H1 (cell line): ENCODE measurements at regions not wholly inside any gene's neighbourhood (a gene's known extent, or its start where the extent isn't known, plus 50 kb on each side); places are given as distances from the start of the nearest gene placed in this dataset.

Experiments used
- CTCF ChIA-PET: fragments of 300-600 bp; sonication (Branson Sonifier 250); formaldehyde crosslinking; loops from one replicate; lab custom pipeline; 2021; ENCODE audit not compliant: partially characterized antibody; lab: Charles Lee
- POLR2A ChIA-PET: fragments of 300-600 bp; sonication (Branson Sonifier 250); formaldehyde crosslinking; loops from one replicate; lab custom pipeline; 2021; ENCODE audit warnings: inconsistent platforms; ENCODE audit not compliant: partially characterized antibody; lab: Charles Lee
- DNase-seq, 2 experiments: peaks; one replicate each; pipeline versions ENCODE4 v3.0.0 to v3.0.0-alpha.2; 2010 to 2022; ENCODE audit warnings: low spot score in 2 of 2, low read depth in 1 of 2, mixed read lengths in 1 of 2
- FAIRE-seq: peaks from 2 replicates; lab custom pipeline; 2011; peaks lifted over from hg19 to GRCh38; lab: Jason Lieb, UNC
- H2AFZ ChIP-seq: 2 replicates; pipeline ENCODE4 v1.8.1; 2012; ENCODE audit warnings: low read length, inconsistent platforms
- H2AK5ac ChIP-seq: 2 replicates; pipeline ENCODE4 v1.6.1; 2013; ENCODE audit warnings: low read depth, low read length
- H2BK120ac ChIP-seq: replicated peaks from 2 replicates; pipeline ENCODE3; 2013; ENCODE audit warnings: low read depth, low read length, inconsistent platforms
- H2BK12ac ChIP-seq: 2 replicates; pipeline ENCODE4 v1.6.1; 2013; ENCODE audit warnings: low read depth, low read length
- H2BK15ac ChIP-seq: 2 replicates; pipeline ENCODE4 v1.6.1; 2013; ENCODE audit warnings: low read length
- H2BK20ac ChIP-seq: 2 replicates; pipeline ENCODE4 v1.6.1; 2013; ENCODE audit warnings: low read length
- H2BK5ac ChIP-seq: 2 replicates; pipeline ENCODE4 v1.6.1; 2013; ENCODE audit warnings: low read depth, low read length
- H3K14ac ChIP-seq: 2 replicates; pipeline ENCODE4 v1.6.1; 2013; ENCODE audit warnings: inconsistent platforms; ENCODE audit not compliant: insufficient read length
- H3K18ac ChIP-seq: 2 replicates; pipeline ENCODE4 v1.6.1; 2013; ENCODE audit warnings: low read length; ENCODE audit errors: extremely low read depth
- H3K23ac ChIP-seq: 2 replicates; pipeline ENCODE4 v1.6.1; 2013; ENCODE audit warnings: inconsistent platforms; ENCODE audit not compliant: insufficient read length
- H3K23me2 ChIP-seq: 2 replicates; pipeline ENCODE4 v1.6.1; 2013; ENCODE audit warnings: low read depth, low read length
- H3K27ac ChIP-seq: 2 replicates; pipeline ENCODE4 v1.6.1; 2011; ENCODE audit warnings: low read depth, low read length, inconsistent platforms
- H3K27me3 ChIP-seq, 4 experiments: replicated peaks in 1 of 4; 1 replicate in 1 of 4; 2 replicates in 3 of 4; pipeline versions ENCODE4 v1.6.1 to v1.8.1; 2011 to 2013; ENCODE audit warnings: low read length in 3 of 4, mild to moderate bottlenecking in 3 of 4, inconsistent platforms in 2 of 4, mixed read lengths in 2 of 4, moderate library complexity in 1 of 4; ENCODE audit not compliant: control insufficient read depth in 3 of 4, insufficient read depth in 3 of 4; ENCODE audit errors: extremely low read depth in 1 of 4
- H3K36me3 ChIP-seq, 4 experiments: 2 replicates each; pipeline versions ENCODE4 v1.6.1 to v1.8.1; 2011 to 2013; ENCODE audit warnings: mild to moderate bottlenecking in 4 of 4, low read length in 3 of 4, moderate library complexity in 2 of 4, control low read depth in 1 of 4, inconsistent platforms in 1 of 4; ENCODE audit not compliant: insufficient read depth in 4 of 4, control insufficient read depth in 2 of 4
- H3K4ac ChIP-seq: replicated peaks from 2 replicates; pipeline ENCODE3; 2013; ENCODE audit warnings: low read length, low read depth, mixed read lengths, inconsistent platforms; ENCODE audit not compliant: insufficient read length
- H3K4me1 ChIP-seq, 4 experiments: replicated peaks in 1 of 4; 1 replicate in 1 of 4; 2 replicates in 3 of 4; pipeline versions ENCODE4 v1.6.1 to v1.8.1; 2011 to 2013; ENCODE audit warnings: low read length in 3 of 4, inconsistent platforms in 2 of 4, mixed read lengths in 1 of 4; ENCODE audit not compliant: insufficient read depth in 4 of 4, control insufficient read depth in 3 of 4
- H3K4me2 ChIP-seq, 2 experiments: 2 replicates each; pipeline versions ENCODE4 v1.6.1 to v1.8.1; 2011 to 2013; ENCODE audit warnings: low read depth in 2 of 2, low read length in 2 of 2, control low read depth in 1 of 2, inconsistent platforms in 1 of 2, mild to moderate bottlenecking in 1 of 2; ENCODE audit not compliant: insufficient read depth in 1 of 2
- H3K4me3 ChIP-seq, 4 experiments: fragments of 200-600, 300-600 bp in 1 of 4; sonication (generic), shearing (Covaris generic), sonication (Bioruptor Twin) in 1 of 4; 2 replicates each; pipeline versions ENCODE4 v1.5.1 to v1.8.1; 2011 to 2016; ENCODE audit warnings: low read length in 4 of 4, low read depth in 3 of 4, control low read depth in 2 of 4, inconsistent platforms in 2 of 4, mild to moderate bottlenecking in 2 of 4, mixed read lengths in 1 of 4, moderate library complexity in 1 of 4; ENCODE audit not compliant: insufficient read depth in 2 of 4; ENCODE audit errors: extremely low read depth in 1 of 4
- H3K56ac ChIP-seq: replicated peaks from 2 replicates; pipeline ENCODE3; 2013; ENCODE audit warnings: low read depth, mild to moderate bottlenecking, mixed read lengths, low read length, inconsistent platforms; ENCODE audit not compliant: insufficient read length
- H3K79me1 ChIP-seq: 2 replicates; pipeline ENCODE4 v1.6.1; 2013; ENCODE audit warnings: low read depth, low read length, control low read depth
- H3K79me2 ChIP-seq, 2 experiments: 2 replicates each; pipeline versions ENCODE4 v1.6.1 to v1.8.1; 2012 to 2013; ENCODE audit warnings: low read length in 2 of 2, mild to moderate bottlenecking in 2 of 2, inconsistent platforms in 1 of 2; ENCODE audit not compliant: insufficient read depth in 2 of 2, control insufficient read depth in 1 of 2
- H3K9ac ChIP-seq, 4 experiments: replicated peaks in 1 of 4; 1 replicate in 1 of 4; 2 replicates in 3 of 4; pipeline versions ENCODE4 v1.6.1 to v1.8.1; 2011 to 2013; ENCODE audit warnings: low read depth in 3 of 4, low read length in 3 of 4, control low read depth in 2 of 4, mild to moderate bottlenecking in 2 of 4, moderate library complexity in 2 of 4, inconsistent platforms in 1 of 4; ENCODE audit errors: extremely low read depth in 1 of 4
- H3K9me3 ChIP-seq, 2 experiments: 2 replicates each; pipeline versions ENCODE4 v1.6.1 to v1.8.1; 2012 to 2013; ENCODE audit warnings: mild to moderate bottlenecking in 2 of 2, moderate library complexity in 2 of 2, control low read depth in 1 of 2, inconsistent platforms in 1 of 2, low read depth in 1 of 2, low read length in 1 of 2, mixed read lengths in 1 of 2; ENCODE audit not compliant: insufficient read depth in 2 of 2
- H4K20me1 ChIP-seq, 2 experiments: replicated peaks in 1 of 2; 2 replicates each; pipeline versions ENCODE3 to v1.8.1; 2011 to 2013; ENCODE audit warnings: inconsistent platforms in 2 of 2, low read length in 2 of 2, mild to moderate bottlenecking in 1 of 2; ENCODE audit not compliant: insufficient read depth in 2 of 2, control insufficient read depth in 1 of 2
- H4K5ac ChIP-seq: 2 replicates; pipeline ENCODE4 v1.6.1; 2013; ENCODE audit warnings: low read length, low read depth, mixed read lengths, inconsistent platforms; ENCODE audit not compliant: insufficient read length
- H4K8ac ChIP-seq: 2 replicates; pipeline ENCODE4 v1.8.0; 2013; ENCODE audit warnings: mild to moderate bottlenecking, moderate library complexity, low read length, inconsistent platforms; ENCODE audit not compliant: insufficient read depth; ENCODE audit errors: extremely low read depth
- H4K91ac ChIP-seq: replicated peaks from 2 replicates; pipeline ENCODE3; 2013; ENCODE audit warnings: low read length, mixed read lengths, inconsistent platforms; ENCODE audit not compliant: insufficient read length
- CHD2 ChIP-seq: IDR thresholded peaks from 2 replicates; pipeline ENCODE4 v1.6.1; 2012; ENCODE audit warnings: low read length, improper control_type of control experiment
- SP2 ChIP-seq: IDR thresholded peaks from 2 replicates; pipeline ENCODE4 v1.6.1; 2012; ENCODE audit warnings: mild to moderate bottlenecking, low read length, inconsistent platforms
- WGBS, 2 experiments: shearing (Covaris generic) in 1 of 2; methylation state at CpG; one replicate each; pipeline versions ENCODE4 v1.1.6 to v1.1.7; 2013 to 2015; ENCODE audit warnings: low lambda C conversion rate in 2 of 2, mixed read lengths in 2 of 2, inconsistent platforms in 1 of 2, low coverage in 1 of 2, missing lambda C conversion rate in 1 of 2; ENCODE audit not compliant: insufficient replicate concordance in 2 of 2, insufficient coverage in 1 of 2, insufficient read length in 1 of 2; ENCODE audit errors: extremely low coverage in 1 of 2, missing lambda C conversion rate in 1 of 2; 5-methylcytosine and 5-hydroxymethylcytosine counted together

DNA sequence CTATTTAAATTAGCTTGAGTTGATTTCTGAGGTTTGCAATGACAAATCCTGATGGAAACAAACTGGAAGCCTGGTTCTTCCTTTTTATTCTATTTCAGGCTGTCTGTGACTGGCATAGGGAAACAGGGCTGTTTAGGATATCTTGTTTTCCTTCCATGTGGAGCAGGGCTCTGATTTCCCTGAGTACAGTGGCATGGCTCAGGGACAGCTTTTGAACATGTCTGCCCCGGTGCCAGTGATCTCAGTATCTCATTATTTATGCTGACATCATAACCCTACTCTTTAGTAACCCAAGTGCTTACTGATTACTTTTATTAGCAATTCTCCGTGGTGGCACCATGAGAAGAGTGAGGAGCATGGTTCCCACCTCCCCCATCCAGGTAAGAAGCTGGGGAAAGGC lies 720.3 kb downstream of the GALR1 start:
- CTCF ChIA-PET = interaction anchor here (0.6 kb wide), 1 partner anchor 548 kb away, joined by 3 read pairs; no protein-coding TSS in a partner anchor
- H2BK15ac ChIP-seq = no peak overlapping the region
- 93% methylated on average over 2 of the region's 2 CpGs; no CpG with 5 or more reads in 1 of the 2 experiments for WGBS, 2 experiments
- TF ChIP-seq SP2 (no peak), CHD2 (no peak)

More for the DNA sequence above, 720.3 kb downstream of the GALR1 start:
- H4K20me1 ChIP-seq = no peaks in the 10 kb centered on the region
- no peak overlapping the region for H2BK20ac ChIP-seq
- H2BK120ac ChIP-seq = no peak overlapping the region
- H2BK12ac ChIP-seq = 0 out of 2 replicates have a peak overlapping the region, but pooled peaks have one; percentile 72
- no peak overlapping the region for H2AK5ac ChIP-seq
- no peak overlapping the region for H2AFZ ChIP-seq
- H4K8ac ChIP-seq = no peak overlapping the region
- no peak overlapping the region for H3K4ac ChIP-seq
- no peak overlapping the region for H3K4me3 ChIP-seq
- H3K18ac ChIP-seq = no peak overlapping the region
- H3K9me3 ChIP-seq = no peaks in the 10 kb centered on the region; a peak in 1 of 4 replicates
- no peaks in the 10 kb centered on the region for H3K36me3 ChIP-seq
- H2BK5ac ChIP-seq = no peak overlapping the region
- H3K4me1 ChIP-seq = peaks cover 0 to 10% (median 7%) of the 10 kb centered on the region in 4 experiments; a peak in 3 of 7 replicates
- H3K79me1 ChIP-seq = no peaks in the 10 kb centered on the region
- no peak overlapping the region for H3K56ac ChIP-seq
- H3K23ac ChIP-seq = no peak overlapping the region
- no peak overlapping the region for H3K14ac ChIP-seq
- no peak overlapping the region for H3K27ac ChIP-seq
- peak overlapping the region in 1 of 2 experiments; percentile 3; a peak in 1 of 4 replicates for H3K4me2 ChIP-seq
- FAIRE-seq = no peak
- DNase-seq = no peak
- no peak overlapping the region for H3K9ac ChIP-seq
- H4K91ac ChIP-seq = no peak overlapping the region
- POLR2A ChIA-PET = interaction anchor here (0.6 kb wide), 1 partner anchor 60 kb away, joined by 3 read pairs; no protein-coding TSS in a partner anchor
- no peaks in the 10 kb centered on the region for H3K79me2 ChIP-seq
- H3K23me2 ChIP-seq = no peaks in the 10 kb centered on the region; the same call in 1 of the 2 replicates
- no peak overlapping the region for H4K5ac ChIP-seq
- no peaks in the 10 kb centered on the region for H3K27me3 ChIP-seq
